ENCODE measurements at regions not wholly inside any gene's neighbourhood (a gene's known extent, or its start where the extent isn't known, plus 50 kb on each side); places are given as distances from the start of the nearest gene placed in this dataset.
"Not testable (repeated sequence)": the region's sequence is repeated elsewhere in the genome, so short reads cannot be mapped to it uniquely, and the experiment has no call there.

DNA sequence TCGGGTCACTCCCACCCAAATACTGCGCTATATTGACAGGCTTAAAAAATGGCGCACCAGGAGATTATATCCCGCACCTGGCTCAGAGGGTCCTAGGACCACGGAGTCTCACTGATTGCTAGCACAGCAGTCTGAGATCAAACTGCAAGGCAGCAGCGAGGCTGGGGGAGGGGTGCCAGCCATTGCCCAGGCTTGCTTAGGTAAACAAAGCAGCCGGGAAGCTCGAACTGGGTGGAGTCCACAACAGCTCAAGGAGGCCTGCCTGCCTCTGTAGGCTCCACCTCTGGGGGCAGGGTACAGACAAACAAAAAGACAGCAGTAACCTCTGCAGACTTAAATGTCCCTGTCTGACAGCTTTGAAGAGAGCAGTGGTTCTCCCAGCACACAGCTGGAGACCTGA, 2277.3 kb upstream of the ACO1 start:
- DNase-seq (ENCODE audit: low read depth in 4 of 4, low spot score in 3 of 4): not testable (repeated sequence)

DNA sequence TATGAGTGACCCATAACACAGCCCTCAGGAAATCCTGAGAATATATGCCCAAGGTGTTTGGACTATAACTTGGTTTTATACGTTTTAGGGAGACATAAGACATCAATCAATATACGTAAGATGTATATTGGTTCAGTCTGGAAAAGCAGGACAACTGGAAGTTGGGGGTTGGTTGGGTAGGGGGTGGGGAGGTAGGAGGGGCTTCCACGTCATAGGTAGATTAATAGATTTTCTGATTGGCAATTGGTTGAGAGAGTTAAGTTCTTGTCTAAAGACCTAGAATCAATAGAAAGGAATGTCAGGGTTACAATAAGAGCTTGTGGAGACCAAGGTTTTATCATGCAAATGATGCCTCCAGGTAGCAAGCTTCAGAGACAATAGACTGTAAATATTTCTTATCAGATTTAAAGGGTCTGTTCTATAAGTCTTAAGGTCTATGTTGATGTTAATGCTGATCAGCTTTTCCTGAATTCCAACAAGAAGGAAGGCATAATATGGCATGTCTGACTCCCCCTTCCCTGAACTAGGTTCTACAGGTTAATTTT, 2267.7 kb upstream of the ACO1 start:
- no peak for DNase-seq (ENCODE audit: low read depth in 4 of 4, low spot score in 3 of 4)

DNA sequence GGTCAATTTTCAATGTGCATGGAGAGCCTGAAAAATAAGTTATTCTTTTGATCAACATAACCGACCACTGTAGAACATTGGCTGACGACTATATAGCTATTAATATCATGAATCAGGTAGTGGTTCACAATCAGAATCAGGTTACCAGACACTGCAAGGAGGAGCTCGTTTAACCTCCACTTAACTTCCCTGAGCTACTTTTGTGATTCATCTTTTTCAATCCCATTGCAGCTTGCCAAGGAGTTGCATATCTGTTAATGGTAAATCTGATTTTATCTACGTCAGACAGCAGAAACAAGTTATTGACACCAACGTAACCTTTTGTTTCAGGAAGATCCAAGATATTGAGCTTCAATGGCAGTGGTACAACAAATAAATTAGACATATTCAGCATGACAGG, 2263.8 kb upstream of the ACO1 start:
- no peak for DNase-seq (ENCODE audit: low read depth in 4 of 4, low spot score in 3 of 4)

DNA sequence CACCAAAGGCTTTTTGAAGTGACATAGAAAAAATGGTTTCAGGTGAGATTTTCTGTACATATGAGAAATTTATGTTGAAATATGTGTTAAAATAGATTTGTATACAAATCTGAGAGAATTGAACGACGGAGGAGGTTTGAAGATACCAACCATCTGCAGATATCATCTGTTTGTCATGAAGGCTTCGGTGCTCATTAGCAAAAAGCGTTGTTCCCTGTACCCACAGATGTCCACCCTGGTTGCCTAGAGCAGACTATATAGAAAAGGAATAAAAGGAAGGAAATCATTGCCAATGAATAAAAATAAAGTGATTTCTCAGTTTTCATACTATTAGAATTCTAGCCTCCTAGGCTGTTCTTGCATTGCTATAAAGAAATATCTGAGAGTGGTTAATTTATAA, 2262.8 kb upstream of the ACO1 start:
- DNase-seq (ENCODE audit: low read depth in 4 of 4, low spot score in 3 of 4): no peak

DNA sequence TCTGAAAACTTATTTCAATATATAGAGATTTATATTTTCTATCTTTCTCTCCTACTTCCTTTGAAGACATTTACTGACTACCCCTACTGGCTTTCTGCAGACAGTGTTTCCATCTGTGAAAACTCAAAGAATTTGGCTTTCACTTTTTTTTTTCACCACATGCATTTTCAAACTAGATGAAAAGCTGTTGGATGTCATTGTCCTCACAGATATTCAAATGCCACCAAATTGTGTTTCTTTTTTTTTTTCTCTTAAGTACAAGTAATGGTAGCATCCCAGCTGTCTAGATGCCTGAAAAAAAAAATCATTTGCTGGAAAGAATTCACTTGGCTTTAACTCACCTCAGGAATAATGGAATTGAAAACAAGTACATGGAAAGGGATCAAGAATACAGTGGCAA, 2258.6 kb upstream of the ACO1 start:
- DNase-seq (ENCODE audit: low read depth in 4 of 4, low spot score in 3 of 4): no peak

DNA sequence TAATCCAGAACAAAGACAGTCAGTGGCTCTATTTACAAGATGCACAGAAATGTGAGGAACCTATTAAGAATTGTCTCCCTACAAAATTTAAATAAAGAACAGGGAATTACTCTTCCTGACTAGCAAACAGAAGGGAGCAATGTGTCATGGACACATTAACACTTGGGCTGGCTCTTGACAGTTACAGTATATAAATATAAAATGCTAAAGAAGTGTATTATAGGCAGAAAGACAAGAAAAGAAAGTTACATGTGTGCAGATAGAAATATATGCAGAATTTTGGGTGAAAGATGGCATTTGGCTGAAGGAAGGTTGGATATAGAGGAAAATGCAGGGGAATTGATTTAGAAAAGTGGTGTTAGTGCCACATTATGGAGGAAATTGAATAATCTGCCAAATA, 2257.1 kb upstream of the ACO1 start:
- DNase-seq (ENCODE audit: low read depth in 4 of 4, low spot score in 3 of 4): no peak

DNA sequence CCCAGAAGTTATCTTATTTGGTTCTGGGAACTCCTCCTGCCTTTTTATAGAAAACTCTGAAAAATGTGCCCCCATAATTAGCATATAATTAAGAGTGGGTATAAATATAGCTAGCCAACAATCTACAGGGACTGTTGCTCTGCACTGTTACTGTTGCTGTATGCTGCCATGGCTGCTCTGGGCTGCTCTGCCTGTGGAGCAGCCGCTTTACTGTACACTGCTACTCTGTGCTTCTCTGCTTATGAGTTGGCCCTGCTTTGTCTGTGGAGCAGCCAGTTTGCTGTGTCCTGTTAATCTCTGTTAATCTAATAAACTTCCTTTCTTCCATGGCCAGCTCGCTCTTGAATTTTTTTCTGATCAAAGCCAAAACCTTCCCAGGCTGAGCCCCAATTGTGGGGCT, 2244.0 kb upstream of the ACO1 start:
- no peak for DNase-seq (ENCODE audit: low read depth in 4 of 4, low spot score in 3 of 4)

DNA sequence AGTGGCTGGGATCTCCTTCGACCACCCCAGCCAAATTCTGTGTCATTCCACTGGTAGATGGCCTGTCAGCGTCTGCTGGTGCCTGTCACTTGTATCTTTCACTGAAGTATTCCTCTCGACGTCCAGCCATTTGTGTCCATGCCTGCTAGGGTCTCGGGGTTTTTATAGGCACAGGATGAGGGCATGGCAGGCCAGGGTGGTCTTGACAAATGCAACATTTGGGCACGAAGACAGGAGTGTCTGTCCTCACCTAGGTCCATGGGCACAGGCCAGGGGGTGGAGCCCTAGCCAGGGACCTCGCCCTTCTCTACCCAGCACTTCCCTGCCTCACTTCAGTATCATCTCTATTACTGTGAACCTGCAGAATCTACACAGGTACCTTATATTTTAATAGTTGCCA, 2223.9 kb upstream of the ACO1 start:
- DNase-seq (ENCODE audit: low read depth in 4 of 4, low spot score in 3 of 4): no peak

DNA sequence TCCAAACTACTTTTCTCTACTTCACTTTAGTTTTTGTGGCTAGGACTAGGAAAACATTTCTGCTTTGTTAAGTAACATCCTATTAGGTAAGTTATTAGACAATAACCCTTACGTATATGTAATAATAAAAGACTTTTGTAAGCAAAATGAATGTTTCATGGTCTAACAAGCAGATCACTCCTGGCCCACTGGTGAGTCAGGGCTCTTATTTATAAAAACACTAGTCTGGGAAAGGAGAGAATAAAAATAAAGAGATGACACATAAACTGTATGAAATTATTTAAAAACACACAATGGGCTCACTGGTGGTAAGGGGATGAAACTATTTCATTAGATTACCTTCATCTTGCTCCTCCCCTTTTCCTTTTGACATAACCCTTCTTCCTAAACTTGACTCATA, 2212.2 kb upstream of the ACO1 start:
- no peak for DNase-seq (ENCODE audit: low read depth in 4 of 4, low spot score in 3 of 4)

DNA sequence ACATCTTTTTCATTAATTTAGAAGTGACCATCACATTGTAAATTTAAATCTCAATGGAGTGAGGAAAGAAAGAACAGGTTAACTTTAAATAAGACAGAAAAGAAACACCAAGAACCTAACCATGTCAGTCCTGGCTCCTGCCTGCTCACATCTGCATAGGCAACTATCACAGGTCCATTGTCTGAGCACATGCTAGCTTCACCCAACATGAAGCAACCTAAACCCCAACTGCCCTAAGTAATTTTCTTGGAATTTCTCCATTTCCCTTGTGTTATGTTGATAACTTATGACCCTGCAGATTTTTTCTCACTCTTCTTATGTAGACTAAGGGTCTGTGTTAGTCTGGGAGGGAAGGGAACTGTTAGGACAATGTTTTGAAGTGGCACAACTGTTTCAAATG, 2205.8 kb upstream of the ACO1 start:
- DNase-seq (ENCODE audit: low read depth in 4 of 4, low spot score in 3 of 4): no peak

DNA sequence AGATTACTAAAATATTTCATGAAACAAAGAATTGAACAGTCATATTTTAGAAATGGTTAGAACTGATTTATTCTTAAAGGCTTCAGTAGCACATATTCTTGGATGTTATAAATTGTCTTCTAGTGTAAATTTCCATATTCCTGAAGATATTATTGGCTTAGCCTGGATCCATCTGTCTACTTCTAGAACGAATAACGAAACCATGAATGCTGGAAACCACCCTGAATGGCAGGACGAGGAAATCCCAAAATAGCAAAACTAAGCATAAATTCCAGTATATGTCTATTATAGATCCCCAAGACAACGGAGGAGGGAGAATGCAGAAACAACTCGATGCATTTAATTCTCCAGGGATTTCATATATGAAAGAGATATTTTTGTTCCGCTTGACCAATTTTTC, 2191.0 kb upstream of the ACO1 start:
- DNase-seq (ENCODE audit: low read depth in 4 of 4, low spot score in 3 of 4): no peak

DNA sequence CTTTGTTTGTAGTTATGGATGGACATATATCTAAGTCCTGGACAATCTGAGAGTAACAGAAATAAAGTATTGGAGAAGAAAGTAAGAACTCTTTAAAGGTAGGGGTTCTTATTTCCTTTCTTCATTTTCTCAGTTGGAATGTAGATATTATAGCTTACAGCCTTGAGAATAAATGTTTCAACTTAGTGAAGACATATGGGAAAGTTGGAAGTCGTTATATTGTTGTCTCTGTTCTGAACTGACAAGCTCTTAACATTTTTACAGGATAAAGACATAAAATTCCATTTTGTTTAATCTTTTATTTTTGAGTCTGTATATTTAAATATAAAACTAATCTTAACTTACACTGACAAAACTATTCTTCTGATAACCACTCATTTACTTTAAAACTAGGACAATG, 2187.5 kb upstream of the ACO1 start:
- no peak for DNase-seq (ENCODE audit: low read depth in 4 of 4, low spot score in 3 of 4)

DNA sequence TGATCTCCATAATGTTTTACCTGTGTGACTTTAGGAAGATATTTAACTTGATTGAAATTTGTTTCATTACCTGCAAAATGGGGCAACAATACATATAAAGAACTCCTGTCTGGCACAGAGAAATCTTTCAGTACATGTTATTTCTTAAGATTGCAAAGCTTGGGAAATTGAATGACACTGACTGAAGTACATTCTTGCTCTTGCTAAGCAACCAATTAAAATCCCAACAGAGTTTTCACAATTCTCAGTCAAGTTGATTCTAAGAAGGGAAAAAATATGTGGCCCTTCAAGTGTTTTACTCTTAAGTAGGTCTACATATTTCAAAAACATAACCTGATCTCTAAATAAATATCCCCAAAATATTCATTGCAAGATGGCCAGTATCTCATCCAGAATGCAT, 2187.0 kb upstream of the ACO1 start:
- no peak for DNase-seq (ENCODE audit: low read depth in 4 of 4, low spot score in 3 of 4)

DNA sequence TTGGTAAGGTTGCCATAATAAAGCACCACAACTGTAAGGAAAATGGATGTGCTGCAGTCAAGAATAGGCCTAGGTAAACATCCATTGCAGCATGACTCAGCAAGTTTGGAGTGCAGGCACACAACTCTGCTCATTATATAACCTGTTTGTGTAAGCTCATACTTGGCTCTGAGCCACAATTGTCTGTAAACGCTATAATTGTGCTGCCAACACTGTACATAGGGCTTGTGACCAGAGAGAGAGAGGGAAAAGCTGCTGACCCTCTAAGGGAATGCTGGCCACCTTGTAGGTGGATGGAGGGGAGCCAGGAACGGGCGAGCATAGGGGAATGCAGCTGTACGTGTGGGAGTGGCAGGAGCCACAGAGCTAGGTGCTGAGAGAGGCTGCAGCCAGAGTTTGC, 2186.5 kb upstream of the ACO1 start:
- no peak for DNase-seq (ENCODE audit: low read depth in 4 of 4, low spot score in 3 of 4)

DNA sequence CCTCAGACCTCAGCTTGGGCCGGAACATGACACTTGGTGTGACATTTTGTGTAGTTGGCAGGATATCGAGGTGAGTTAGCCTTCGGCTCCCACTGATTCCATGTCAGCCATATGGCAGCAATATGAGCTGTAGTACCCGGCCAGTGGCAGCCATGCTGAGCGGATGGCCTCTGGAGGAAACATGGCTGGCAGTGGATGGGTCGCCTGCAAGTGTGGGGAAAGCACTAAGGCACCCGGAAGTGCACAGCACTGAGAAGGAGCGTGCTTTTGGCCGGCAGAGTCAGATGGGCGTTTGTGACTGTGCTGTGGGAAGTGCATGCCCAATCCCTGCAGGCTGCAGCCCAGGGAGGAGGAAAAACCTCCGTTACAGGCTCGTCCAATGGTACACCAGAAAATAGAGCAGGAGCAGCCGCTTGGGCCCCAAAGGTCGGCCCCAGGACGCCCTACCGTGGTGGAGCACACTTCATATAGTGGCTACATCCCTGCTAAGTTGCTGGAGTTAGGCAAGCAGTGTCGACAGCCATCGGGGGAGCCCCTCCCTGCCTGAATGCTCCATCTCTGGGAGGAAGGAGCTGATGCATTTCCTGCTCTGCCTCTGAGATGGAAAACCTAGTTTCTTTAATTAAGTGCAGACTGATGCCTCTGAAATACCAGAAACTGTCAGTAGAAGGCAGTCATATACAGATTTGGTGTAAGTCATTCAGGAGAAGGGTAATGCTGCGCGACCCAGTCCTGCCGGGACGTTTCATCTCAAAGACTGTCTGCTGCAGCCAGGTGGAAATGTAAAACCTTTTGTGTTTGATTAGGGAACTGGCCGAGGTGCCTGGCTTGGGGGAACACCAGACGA, 2185.8 kb upstream of the ACO1 start:
- DNase-seq (ENCODE audit: low read depth in 4 of 4, low spot score in 3 of 4): no peak

DNA sequence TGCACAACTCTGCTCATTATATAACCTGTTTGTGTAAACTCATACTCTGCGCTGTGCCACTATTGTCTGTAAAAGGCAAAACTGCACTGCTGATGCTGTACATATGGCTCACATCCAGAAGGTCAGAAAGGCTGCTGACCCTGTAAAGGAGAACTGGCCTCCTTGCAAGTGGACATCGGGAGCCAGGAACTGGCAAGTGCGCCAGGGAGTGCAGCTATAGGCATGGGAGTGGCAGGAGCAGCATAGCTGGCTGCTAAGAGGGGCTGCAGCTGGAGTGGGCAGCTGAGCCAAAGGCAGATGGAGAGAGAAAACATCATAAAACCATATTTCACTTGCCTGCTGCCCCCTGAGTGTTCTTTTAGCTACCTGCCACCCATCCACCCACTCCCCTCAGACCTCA, 2183.4 kb upstream of the ACO1 start:
- DNase-seq (ENCODE audit: low read depth in 4 of 4, low spot score in 3 of 4): no peak

DNA sequence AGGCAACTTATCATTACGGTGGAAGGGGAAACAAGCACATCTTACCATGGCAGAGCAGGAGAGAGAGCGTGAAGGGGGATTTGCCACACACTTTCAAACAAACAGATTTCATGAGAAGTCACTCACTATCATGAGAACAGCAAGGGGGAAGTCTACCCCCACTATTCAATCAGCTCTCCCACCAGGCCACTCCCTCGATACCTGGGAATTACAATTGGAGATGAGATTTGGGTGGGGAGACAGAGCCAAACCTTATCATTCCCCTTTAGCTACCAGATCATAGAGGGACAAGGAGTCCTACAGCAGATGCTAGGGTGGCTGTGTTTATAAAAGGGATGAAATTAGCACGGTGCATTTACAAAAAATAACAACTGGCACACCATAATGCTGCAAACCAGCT, 2149.4 kb upstream of the ACO1 start:
- no peak for DNase-seq (ENCODE audit: low read depth in 4 of 4, low spot score in 3 of 4)

DNA sequence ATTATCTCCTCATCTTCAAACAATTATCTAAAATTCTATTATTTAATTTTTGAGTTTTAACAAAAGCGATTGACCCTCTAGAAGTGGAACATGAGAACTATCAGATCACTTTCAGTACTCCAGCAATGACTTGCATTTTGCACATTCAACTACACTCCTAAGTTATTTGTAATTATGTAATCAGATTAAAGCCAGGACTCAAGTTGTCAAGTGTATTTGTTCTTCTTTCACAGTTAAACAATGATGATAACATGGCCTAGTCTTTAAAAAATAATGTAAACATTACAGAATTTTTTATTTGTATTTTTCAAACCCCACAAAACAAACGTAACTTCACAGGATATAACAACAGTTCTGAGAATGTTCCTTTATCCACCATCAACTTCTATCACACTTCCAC, 2148.9 kb upstream of the ACO1 start:
- no peak for DNase-seq (ENCODE audit: low read depth in 4 of 4, low spot score in 3 of 4)

DNA sequence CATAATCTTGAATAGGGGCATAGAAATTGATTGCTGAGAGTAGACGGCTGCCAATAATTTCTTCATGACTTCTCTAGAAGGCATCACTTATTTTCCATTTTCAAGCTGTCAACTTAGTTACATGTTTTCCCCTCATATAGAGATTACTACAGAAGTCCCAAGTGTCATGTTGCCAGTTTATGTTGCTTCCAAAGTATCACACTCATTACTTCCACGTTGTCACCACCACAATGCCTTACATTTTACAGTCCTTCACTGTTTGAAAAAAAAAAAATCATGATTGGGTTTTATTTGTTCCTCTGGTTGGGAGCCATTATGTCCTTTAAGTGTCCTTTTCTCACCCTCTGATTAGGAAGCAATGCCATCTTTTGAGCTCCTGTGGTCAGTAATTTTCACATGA, 2144.6 kb upstream of the ACO1 start:
- DNase-seq (ENCODE audit: low read depth in 4 of 4, low spot score in 3 of 4): no peak

DNA sequence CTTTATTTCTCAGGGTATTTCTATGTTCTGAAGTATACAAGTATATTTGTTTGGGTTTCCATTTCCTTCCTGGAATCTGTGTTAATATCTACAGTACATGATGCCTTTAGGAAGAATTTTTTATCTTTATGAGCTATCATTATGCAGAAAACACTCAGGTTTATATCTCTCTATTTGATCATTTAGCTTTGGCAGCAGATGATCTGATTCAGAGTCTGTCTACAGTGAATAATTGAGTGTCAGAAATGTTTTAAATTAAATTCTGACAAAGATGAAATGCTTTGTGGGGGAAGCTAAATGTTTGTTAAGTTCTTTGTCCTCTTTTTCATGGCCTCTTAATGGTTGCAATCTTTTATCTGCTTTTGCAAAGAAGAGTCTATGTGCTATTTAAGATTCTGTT, 2141.0 kb upstream of the ACO1 start:
- DNase-seq (ENCODE audit: low read depth in 4 of 4, low spot score in 3 of 4): no peak

DNA sequence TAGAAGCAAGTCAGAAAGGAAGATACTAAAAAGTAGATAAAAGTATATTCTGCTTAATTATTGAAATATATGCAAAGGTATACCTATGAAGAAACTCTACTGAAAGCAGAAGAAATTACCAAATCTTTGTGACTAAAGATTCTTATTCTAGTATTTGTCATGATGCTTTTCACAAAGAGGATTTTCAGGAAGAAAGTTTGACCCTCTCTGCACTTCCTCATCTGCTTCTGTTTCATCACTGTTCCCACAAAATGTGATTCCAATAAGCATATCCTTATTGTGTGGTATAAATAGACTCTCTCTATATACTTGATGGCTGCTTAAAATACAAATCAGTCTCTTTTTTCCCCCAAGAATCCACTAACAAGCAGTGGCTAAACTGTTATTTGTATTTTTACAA, 2139.6 kb upstream of the ACO1 start:
- DNase-seq (ENCODE audit: low read depth in 4 of 4, low spot score in 3 of 4): no peak

DNA sequence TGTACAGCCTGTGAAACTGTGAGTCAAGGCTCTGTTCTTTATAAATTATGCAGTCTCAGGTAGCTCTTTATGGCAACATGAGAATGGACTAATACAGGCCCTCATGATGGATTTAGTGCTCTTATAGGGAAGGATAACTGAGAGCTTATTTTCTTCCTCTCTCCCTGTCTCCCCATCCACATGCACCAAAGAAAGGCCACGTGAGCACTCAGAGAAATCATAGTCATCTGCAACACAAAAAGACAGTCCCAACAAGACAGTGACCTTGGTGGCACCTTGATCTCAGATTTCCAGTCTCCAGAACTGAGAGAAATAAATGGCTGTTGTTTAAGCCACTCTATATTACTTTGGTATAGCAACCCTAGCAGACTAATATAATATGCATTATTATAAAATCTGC, 2133.6 kb upstream of the ACO1 start:
- no peak for DNase-seq (ENCODE audit: low read depth in 4 of 4, low spot score in 3 of 4)

DNA sequence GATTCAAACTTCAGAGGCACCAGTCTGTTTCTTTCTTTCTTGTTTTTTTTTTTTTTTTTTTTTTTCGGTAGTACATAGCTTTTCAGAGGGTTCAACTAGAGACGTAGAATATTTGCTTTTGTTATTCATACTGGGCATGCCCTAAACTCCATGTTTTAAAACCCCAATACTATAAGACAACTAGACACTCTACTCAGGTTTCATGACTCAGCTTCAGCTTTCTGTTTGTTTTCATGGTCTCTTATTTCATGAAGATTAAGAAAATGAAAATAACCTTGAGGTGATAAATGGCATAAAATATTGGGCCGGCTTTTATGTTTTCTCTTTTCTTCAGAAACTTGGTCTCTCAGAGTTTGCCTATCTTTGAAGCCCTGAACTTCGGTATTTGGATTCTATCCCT, 2126.3 kb upstream of the ACO1 start:
- no peak for DNase-seq (ENCODE audit: low read depth in 4 of 4, low spot score in 3 of 4)

Measured in right renal pelvis (tissue), 4 donors.